OCI-LY1 (cell line): ENCODE measurements at regions not wholly inside any gene's neighbourhood (a gene's known extent, or its start where the extent isn't known, plus 50 kb on each side); places are given as distances from the start of the nearest gene placed in this dataset.

Source experiments
- CTCF ChIP-seq: fragments of 200-600 bp; sonication (generic), shearing (Covaris generic); IDR thresholded peaks from 2 replicates; pipeline ENCODE4 v1.5.1; 2017; ENCODE audit warnings: mild to moderate bottlenecking, antibody characterized with exemption, low read length, moderate library complexity, mixed read lengths
- EZH2 ChIP-seq: fragments of 200-600 bp; sonication (generic), shearing (Covaris generic); IDR thresholded peaks from 2 replicates; pipeline ENCODE4 v1.8.0; 2017; ENCODE audit warnings: borderline replicate concordance, mixed run types, mild to moderate bottlenecking, antibody characterized with exemption, low read length, moderate library complexity, mixed read lengths

DNA sequence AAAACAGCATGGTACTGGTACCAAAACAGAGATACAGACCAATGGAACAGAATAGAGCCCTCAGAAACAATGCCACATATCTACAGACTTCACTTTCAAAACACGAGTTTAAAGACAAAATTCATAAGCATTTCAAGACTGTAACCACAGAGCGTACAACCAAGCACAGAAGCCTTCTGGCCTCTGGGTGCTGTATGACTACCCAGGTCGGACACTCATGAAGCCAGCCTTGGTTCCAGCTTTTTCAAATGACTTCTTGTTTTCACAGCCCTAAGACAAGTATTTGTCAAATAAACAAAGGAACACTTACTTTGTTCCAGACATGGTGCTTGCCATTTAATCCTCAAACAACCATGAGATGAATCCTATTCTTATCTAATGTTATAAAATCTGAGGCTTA lies 536.1 kb upstream of the NR3C2 start:
- TF ChIP-seq EZH2 (no peak), CTCF (no peak)
